GM12864 (cell line): ENCODE measurements at regions not wholly inside any gene's neighbourhood (a gene's known extent, or its start where the extent isn't known, plus 50 kb on each side); places are given as distances from the start of the nearest gene placed in this dataset.

ENCODE experiments used
- DNase-seq: peaks from one replicate; pipeline ENCODE4 v3.0.0-alpha.2; 2011; ENCODE audit warnings: low read depth
- H3K4me3 ChIP-seq: 2 replicates; pipeline ENCODE4 v1.5.1; 2011; ENCODE audit warnings: mild to moderate bottlenecking, low read depth, low read length, control low read depth
- TF ChIP-seq, protein P1 (sequence below): IDR thresholded peaks from 2 replicates; pipeline ENCODE4 v1.5.1; 2011; ENCODE audit warnings: low read depth, mild to moderate bottlenecking, moderate library complexity, low read length, control low read depth, inconsistent platforms; ENCODE audit errors: missing control alignments

DNA sequence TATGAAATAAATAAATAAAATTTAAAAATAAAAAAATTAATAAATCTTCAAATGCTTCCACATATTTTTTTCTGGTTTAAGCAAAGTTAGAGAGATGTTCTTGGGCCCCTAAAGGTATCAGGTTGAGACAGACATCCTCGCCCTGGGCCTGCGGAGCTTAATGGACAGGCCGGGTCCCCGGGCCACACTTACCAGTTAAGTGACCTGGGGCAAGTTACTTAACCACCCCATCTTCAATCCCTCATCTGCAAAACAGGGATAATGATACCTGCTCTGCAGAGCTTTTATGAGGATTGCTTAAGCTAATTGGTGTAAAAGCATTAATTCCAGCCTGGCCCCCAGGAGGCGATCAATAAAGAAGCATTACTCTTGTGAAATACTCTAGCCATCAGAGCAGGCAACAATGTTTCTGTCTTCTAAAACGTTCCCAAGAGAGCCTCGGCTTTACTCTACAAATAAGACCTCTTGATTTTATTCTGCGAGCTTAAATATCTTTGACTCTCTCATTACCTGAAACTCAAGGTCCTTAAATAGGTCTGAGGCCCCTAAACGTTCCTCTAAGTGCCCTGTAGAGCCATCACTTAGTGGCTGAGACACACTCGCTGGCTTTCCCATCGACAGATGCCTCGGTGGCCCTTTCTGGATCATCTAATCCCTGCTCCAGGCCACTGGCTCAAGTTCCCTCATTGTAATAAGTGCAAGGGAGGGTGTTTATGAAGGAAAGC is 81.1 kb upstream of the DIO3 start:
- TF ChIP-seq, protein P1, sequence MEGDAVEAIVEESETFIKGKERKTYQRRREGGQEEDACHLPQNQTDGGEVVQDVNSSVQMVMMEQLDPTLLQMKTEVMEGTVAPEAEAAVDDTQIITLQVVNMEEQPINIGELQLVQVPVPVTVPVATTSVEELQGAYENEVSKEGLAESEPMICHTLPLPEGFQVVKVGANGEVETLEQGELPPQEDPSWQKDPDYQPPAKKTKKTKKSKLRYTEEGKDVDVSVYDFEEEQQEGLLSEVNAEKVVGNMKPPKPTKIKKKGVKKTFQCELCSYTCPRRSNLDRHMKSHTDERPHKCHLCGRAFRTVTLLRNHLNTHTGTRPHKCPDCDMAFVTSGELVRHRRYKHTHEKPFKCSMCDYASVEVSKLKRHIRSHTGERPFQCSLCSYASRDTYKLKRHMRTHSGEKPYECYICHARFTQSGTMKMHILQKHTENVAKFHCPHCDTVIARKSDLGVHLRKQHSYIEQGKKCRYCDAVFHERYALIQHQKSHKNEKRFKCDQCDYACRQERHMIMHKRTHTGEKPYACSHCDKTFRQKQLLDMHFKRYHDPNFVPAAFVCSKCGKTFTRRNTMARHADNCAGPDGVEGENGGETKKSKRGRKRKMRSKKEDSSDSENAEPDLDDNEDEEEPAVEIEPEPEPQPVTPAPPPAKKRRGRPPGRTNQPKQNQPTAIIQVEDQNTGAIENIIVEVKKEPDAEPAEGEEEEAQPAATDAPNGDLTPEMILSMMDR: no peak
- H3K4me3 ChIP-seq: no peak overlapping the region
- no peak for DNase-seq

DNA sequence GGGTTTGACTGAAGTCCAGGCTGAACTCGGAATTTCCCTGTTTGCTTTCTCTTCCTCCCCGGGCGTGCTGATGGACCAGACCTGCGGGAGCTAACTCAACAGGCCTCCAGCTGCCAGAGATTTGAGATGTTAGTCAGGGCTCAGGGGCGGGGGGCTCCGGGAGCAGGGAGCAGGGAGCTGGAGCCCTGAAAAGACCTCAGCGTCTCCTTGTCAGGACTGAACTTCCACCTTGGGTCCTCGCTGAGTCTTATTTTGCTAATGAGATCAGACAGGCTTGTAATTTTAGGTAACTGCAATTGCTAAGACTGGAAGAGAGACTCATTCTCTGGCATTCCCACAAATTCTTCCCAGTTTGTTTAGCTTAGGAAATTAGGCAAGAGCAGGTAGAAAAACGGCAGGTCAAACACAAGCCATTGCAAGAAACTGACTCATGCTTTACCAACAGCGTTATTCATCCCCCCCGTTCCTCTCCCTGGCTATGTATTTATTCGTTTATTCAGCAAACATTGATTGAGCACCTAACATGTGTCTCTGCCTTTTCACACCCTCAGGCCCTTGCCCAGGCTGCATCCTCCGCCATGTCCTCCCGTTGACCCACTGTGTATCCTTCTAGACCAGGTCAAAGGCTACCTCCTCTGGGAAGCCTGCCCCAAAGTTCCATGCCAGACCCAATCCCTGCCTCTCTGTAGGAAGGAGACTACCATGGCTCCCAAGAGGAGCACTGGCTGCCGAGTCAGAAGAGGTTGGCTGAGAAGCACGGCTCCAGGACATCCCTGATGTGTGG is 80.4 kb upstream of the DIO3 start:
- no peak overlapping the region for H3K4me3 ChIP-seq
- no peak for DNase-seq
- TF ChIP-seq, protein P1: no peak

DNA sequence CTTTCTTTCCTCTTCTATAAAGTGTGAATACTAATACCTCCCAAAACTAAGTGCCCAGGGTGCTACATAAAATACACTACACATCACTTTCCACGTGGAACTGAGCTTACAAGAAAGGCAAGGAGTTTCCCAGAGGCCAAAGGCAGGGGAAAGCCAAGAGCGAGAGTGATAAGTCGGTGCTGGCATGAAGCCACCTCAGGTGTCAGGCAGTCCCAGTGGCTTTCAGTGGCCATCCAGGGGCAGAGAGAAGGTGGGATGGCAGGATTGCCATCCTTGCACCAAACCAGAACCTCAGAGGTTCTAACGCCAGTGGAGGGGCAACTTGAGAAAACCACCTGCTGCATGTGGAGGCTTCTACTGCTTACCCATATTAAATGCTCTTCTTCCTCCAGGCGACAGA is 79.7 kb upstream of the DIO3 start:
- no peak for DNase-seq
- TF ChIP-seq, protein P1: no peak
- H3K4me3 ChIP-seq: no peak overlapping the region

DNA sequence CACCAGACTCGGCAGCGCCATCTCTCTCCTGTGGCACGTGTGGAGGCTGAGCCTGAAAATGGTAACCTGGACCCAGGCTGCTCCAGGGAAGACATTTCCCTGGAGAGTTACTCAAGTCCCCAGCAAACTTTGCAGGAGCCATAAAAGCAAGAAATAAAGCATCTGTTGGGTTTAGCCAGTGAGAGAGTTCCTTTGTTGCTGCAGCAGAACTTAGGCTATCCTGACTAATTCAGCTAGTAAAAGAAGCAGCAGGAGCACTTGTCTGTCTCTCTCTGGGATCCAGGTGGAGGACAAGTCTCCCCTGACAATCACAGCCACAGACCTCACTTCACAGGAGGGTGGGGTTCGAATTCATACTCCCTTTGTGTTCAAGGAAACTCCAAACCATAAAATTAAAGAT is 79.2 kb upstream of the DIO3 start:
- no peak for DNase-seq
- TF ChIP-seq, protein P1: no peak
- no peak overlapping the region for H3K4me3 ChIP-seq

DNA sequence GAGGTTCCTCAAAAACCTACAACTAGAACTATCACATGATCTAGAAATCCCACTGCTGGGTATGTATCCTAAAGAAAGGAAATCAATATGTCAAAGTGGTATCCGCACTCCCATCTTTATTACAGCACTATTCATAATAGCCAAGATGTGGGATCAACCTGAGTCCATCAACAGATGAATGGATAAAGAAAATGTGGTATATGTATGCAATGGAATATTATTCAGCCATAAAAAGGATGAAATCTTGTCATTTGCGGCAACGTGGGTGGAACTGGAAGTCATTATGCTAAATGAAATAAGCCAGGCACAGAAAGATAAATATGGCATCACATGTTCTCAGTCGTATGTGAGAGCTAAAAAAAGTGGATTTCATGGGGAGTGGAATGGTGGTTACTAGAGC is 77.5 kb upstream of the DIO3 start:
- TF ChIP-seq, protein P1: no peak
- no peak for DNase-seq
- no peak overlapping the region for H3K4me3 ChIP-seq

DNA sequence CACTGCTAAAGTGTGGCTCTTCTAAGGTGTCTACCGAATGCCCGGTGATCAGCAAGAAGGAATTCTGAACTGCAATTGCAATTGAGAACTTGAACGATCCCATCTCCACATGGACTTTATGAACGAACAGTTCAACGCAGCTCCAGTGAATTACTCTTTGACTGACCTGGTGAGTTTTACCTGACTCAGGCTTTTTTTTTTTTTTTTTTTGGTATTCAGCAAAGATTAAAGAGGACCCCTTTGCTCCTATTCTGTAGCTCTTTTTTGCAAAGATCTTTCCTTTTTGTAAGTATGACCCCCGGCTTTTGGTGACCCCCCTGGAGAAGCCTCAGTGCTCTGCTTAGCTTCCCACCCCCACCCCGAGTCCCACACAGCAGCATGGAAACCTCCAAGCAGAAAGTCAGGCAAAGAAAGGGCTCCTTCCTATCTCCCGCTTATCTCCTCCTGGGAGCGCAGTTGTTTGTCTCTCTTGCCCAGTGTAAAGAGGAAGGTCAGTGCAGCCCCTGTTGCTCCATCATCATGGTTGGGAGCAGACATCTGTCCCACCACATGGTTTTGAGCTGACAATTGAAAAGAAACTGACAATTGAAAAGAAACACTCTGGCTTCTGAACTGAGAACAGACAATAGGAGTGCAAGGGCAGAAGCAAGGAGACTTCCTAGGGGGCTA is 72.1 kb upstream of the DIO3 start:
- TF ChIP-seq, protein P1: no peak
- no peak for DNase-seq
- H3K4me3 ChIP-seq: no peak overlapping the region
